Kidney glomerular epithelial cell (primary cell): ENCODE measurements at regions not wholly inside any gene's neighbourhood (a gene's known extent, or its start where the extent isn't known, plus 50 kb on each side); places are given as distances from the start of the nearest gene placed in this dataset.

Experiments
- DNase-seq: peaks from one replicate; lab custom pipeline; 2025; lab: John Stamatoyannopoulos, UW

DNA sequence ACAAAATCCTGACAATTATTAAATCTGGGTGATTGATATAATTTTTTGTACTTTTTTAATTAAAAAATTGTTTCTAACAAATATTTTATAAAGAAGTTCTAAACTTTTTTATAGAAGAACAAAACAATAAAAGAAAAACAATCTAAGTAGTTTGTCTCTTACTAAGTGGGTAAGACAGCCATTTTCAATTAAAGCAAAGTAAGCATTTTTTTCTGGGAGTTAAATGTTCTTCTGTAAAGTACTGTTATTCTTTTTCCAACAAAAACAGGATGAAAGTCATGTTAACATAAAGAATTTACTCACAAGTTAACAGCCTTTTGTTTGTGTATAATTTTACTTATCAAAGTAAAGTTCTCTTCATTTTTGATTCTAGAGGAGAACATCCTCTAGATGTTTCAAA lies 1029.9 kb downstream of the JRKL start:
- DNase-seq = no peak

DNA sequence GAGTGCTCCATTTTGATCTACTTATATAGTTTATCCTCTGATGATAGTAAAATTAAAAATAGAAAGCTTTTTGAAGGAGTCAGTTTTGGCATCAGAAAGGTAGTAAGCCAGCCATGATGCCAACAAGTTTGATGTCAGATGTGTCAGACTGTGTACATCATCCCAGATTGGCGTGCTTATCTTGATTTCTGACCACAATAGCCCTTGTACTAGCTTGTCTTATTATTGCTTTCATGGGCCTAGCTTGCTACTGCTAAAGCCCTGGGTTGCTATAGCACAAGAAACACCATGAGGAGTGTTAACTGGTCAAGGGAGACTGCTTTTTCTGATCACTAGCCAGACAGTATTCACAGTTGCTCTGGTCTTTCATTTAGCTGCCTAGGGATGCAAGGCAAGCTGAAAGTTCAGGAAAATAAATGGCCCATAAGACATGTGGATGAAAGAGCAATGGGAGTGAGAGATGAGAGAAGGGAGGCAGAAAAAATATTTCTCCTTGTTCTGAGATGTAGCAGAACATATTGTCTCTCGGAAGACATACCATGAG lies 1038.5 kb downstream of the JRKL start:
- DNase-seq = no peak

DNA sequence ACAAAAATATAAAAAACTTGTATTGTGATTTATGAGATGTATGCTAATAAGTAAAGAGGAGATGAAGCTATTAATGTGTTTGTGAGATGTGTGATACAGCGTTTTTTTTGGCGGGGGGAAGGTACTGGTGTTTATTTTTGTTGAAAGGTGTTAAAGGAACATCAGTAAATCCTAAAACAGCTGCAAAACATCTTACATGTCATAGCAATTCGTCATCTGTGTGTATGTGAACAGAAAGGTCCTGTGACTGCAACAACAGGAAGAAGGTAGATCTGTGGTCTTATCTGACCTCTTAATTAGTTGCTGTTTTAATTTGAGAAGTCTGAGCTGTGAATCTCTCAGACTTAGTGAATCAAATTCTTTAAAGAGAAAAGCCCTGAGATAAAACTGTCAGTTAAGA lies 1041.1 kb downstream of the JRKL start:
- DNase-seq = no peak

DNA sequence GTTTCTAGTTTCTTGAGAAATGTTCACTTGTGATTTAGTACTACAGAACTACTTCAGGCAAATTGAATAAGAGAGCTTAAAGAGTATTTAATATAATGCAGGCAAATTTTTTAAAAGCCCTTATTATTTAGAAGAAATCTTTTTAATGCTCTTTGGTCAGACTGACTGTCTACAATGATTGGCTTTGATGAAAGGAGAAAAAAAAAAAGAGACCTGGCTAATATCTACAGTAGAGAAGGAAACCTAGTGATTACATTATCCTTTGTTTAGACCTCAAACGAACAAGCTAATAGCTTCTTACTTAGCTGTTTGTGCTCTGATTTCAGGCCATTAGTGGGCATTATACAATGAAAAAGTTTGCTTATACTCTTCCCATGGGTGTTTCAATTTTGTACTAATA lies 1043.1 kb downstream of the JRKL start:
- no peak for DNase-seq

DNA sequence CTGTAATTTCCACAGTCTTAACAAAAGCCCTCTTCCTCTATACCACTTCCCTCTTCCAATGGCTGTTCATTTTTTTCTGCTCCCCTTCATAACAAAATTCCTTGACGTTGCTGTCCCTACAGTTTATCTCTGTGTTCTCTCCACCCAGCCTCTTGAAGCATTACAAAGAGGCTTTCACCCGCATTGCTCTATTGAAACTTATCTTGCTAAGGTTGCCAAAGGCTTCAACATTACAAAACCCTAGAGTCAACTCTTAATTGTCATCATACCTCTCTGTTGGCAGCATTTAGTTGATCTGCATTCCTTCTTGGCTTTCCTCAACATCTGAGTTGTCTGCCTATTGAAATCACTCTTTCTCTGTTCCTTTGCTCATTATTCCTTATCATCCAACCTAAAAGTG lies 1055.7 kb downstream of the JRKL start:
- no peak for DNase-seq

DNA sequence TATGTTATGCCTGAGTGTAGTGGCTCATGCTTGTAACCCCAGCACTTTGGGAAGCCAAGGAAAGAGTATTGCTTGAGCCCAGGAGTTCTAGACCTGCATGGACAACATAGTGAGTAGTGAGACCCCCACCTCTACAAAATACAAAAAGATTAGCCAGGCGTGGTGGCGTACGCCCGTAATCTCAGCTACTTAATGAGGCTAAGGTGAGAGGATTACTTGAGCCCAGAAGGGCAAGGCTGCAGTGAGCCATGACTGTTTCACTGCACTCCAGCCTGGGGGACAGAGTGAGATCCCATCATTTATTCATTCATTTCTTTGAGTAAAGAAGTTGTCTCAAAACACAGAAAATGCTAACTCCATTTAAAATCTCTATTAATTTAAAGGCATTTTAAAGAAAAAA lies 1061.6 kb downstream of the JRKL start:
- no peak for DNase-seq

DNA sequence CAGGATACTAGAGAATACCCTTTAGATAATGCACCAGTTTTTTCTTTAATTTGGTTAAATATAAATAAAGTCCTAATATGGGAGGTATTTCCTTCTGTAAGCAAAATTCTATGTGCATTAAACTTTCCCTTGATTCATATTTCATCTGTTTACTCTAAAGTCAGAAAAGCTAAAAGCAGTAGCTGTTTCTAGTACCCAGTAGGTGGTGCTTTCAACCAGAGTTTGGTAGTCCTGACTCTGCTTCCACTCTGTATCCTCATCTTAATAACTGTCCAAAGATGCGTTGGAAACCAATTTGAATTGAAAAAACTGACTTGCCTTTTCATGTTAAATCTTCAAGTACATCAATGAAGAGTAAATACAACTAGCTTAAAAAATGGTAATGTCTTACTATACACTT lies 1065.2 kb downstream of the JRKL start:
- DNase-seq = no peak

DNA sequence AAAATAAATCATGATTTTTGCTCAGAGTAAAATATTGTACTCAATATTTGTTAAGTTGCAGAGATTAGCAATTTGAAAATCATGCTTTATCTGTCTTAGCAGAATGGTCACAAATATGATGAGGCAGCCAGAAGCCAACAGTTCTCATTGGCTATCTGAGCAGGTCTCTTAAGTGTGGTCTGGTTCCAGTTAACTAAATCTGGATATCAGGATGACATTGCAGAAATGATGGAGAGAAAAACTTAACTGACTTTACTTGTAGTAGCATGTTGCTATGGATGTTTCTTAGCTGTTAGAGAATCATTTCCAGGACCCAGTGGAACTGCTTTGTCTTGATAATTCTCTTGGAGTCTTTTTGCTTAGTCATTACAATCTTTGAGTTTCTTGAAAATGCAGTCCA lies 1070.3 kb downstream of the JRKL start:
- no peak for DNase-seq

DNA sequence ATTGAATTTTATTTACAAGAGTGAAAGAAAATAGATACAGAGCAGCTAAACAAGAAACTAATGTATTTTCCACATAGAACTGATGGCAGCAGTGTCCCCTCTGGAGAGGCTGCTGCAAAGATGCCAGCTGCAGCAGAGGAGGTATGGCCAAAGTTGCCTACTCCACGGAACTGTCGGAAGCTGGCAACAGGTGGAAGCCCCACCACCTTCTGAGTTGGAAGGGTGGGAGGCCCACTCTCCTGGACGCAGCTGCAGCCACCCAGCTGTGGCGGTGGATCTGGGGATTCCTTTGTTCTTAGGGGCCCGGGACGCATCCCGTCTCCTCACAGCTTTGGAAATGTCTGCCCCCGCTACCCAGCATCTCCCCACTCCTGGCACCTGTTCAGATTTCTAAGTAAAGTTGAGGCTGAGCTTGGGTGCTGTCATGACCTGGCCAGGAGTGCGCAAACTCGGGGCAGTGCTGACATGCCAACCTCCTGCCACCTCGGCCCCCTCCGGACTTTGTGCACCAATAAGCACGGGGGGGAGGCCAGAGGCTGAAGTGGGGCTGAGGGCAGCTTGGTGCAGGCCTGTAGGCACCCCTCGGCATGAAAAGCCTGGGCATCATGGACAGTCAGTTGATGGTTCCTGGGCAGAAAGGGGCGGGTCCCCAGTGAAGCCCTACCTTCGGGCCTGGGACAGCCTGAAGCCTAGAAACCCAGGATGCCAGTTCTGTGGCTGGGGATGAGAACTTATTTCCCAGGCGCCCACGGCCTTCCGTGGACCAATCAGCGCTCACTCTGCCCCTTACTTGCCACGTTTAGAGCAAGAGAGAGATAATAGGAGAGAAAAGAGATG lies 1071.4 kb downstream of the JRKL start:
- no peak for DNase-seq

DNA sequence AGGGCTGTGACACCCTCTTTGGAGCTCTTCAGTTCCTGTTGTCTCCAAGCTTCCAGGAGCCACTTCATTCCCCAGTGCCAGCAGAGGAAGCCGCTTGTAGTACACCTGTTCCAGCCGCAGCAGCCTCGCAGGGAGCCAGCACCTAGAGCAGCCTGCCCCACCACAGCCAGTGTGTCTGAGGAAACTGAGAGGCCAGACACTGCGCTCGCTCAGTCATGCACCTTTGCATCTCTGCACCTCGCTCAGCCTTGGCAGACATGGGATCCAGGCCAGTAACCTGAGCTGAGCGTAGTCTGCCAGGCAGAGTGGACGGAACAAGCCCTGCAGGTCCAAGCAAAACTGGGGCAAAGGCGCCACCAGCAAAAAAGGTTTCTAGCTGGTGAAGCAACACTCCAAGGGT lies 1072.1 kb downstream of the JRKL start:
- no peak for DNase-seq

DNA sequence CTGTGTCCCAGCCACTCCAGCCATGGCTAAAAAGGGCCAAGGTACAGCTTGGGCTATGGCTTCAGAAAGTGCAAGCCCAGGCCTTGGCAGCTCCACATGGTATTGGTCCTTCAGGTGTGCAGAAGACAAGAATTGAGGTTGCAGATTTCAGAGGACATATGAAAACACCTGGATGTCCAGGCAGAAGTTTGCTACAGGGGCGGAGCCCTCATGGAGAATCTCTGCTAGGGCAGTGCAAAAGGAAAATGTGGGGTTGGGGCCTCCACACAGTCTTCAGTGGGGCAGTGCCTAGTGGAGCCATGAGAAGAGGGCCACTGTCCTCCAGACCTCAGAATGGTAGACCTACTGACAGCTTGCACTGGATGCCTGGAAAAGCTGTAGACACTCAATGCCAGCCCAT lies 1074.1 kb downstream of the JRKL start:
- no peak for DNase-seq

DNA sequence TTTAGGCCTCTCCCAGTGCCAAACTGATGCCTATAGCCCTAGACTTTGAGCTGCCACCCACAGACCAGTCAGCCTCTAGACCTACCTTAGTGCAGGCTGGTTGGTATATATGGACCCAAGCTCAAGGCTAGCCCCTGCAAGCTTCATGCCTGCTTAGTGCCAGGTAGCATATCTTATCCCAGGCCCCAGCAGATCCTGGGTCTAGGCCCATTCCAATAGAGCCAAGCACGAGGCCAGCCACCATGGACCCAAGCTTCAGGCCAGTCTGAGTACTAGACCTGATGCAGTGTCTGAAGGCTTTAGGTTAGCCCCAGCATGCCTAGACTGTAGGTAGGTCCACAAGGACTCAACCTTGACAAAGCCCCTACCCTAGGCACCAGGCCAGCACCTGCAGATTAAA lies 1081.7 kb downstream of the JRKL start:
- DNase-seq = no peak

DNA sequence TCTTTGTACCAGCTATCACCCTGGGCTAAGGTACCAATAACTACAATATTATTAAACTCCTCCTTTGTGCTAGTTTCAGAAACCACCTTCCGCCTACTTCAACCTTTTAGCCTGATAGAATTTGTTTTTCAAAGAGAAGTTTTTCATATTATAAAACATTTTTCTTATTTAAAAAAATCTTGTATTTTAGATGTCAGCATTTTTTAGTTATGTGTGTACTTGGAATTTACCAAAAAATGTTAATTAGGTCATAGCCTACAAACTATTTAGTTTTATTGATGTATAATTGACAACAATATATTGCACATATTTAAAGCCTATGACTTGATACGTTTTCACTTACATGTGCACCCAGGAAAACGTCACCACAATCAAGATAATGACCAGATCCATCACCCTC lies 1097.6 kb downstream of the JRKL start:
- no peak for DNase-seq

DNA sequence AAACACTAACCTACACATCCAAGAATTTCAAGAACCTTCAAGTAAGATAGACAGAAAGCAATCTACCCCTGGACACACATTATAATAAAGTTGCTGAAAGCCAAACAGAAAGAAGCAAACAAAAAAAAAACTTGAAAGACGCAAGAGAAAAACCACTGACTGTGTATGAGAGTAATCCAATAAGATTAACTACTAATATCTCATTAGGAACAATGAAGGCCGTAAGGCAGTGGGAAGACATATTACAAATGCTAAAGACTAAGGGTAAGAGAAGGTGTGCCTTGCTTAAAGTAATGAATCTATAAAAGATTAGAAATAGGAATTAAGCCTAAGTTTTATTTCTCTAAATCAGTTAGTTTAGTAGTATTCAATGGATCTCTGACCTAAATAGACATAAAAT lies 1109.1 kb downstream of the JRKL start:
- no peak for DNase-seq

DNA sequence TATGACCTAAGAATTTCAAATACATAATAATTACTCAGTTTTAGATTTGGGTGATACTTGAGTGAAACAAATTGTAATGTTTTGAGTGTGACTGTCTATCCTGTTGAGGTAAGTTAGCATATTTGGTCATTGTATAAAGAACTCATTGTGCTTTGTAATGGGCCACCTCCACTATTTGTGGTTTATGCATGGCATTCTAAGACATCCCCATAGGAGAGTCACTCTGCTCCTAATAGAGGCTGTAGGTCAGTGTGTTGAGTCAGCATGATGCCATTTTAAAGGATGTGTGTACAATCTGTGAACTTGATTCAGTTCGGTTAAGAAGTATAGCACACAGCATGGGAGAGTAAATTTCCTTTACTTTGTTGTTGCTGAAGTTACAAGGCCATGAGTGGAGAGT lies 1112.4 kb downstream of the JRKL start:
- no peak for DNase-seq

DNA sequence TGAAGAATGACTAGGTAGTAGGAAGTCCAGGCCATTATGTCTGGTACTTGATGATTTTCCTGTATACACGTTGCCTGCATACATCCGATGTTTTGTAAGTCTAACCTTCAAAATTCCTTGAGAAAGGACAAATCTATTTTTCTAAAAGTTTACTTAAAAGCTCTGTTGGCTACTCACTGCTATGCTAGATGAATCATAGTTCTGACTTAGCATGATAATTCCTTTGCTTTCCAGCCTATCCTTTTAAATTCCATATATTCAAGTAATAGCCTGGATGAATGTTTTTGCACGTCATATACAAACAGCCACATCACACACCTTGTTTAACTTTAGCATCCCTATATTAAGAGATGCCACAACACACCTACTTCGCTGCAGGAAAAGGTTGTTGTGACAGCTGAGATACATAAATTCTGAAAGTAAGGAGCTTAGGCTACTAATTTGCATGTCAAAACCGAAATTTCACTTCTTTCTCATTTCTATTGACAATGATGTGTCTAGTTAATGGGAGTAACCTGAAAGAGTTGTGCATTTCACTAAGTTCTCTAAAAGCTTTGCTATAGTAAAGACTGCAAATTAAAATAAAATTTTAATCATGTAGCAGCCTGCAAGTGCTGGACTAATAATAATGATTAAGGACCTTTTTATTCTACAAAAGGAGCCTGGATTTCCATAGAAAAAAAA lies 1116.4 kb downstream of the JRKL start:
- no peak for DNase-seq

DNA sequence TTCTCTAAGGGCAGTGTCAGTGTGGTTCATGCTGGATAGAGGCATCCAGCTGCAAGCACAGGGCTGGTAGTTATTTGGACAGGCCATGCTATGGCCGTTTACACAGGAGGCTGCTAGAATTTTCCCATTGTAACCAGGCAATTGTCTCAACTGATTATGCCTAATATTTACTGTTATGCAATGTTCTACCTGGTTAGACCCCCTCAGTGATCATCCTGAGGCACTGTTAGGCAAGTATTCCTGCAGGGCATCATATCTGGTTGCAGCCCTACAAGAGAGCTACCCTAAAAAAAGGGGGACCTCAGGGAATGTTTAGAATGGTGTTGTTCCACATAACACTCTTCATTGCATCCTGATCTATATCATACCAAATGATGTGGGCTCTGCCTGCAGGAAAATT lies 1124.6 kb downstream of the JRKL start:
- no peak for DNase-seq

DNA sequence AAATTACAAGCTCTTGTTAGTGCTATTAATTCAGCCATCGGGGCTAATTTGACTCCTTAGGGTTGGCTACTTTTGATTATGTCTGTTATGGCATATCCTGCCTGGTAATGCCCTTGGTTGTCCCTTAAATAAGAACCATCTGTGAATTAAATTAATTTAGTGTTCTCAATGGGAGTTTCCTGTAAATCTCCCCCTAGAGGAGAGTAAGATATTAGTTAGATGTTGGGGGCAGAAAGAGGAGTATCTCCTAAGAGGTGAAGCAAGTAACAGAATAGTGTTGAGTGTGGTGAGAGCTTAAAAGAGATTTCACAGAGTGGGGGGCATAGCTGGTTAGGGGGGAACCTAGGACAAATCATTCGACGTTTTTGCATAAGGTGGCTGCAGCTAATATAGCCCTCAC lies 1126.9 kb downstream of the JRKL start:
- no peak for DNase-seq

DNA sequence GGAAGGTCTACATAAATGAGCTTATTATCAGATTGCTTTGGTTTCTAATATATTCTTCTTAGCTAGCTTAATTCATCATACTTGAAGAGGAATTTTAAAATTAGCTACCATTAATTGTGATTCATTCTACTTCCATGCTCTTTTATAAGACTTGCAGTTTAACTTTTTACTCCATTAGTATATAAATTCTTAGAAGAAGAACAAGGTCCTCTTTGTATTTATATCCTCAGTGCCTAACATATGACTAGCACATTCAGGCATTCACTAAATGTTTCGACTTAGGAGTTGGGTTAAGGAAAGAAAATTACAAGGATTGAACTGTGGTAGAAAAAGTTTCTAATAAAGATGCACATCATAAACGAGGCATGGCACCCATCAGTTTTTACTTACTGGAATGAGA lies 1135.5 kb downstream of the JRKL start:
- DNase-seq = no peak

DNA sequence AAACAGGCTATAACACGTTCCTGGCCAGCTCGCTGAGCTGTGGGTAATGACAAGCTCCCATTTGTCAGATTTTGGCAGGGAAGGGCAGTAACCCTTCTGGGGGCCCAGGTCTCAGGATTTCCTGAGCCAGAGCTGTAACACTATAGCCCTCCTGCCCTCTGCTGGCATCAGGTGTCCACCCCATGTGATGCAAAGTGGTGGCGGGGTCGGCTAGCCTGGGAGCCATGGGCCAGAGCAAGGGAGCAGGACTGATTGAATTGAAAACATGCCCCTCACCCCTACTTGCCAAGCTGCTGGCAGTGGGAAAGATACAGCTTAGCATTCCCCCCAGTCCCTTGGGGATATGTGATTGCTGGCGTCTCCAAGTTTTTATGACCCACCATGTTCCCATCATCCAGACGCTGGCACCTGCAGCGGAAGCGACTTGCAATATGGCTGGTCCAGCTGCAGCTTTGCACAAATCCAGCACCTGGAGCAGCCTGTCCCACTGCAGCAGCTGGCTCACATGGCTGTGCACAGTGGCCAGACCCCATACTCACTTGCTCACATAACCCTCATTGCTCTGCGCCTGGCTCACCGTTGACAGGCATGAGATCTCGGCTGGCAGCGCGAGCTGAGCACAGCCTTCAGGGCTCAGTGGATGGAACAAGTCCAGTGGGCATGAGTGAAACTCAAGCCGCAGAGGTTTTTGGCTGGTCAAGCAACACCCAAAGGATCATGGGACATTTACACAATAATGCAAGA lies 1147.8 kb downstream of the JRKL start:
- no peak for DNase-seq

DNA sequence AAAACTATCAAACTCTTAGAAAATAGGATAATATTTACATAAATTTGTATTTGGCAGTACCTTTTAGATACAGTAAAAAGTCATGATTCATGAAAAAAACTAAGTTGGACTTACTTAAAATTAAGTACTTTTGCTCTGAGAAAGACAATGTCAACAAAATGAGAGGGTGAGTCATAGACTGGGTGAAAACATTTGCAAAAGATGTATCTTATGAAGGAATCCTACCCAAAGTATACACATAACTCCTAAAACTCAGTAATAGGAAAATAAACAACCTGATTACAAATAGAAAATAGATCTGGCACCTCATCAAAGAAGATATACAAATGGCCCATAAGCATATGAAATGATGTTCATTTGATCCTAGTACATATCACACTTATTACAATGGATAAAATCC lies 1154.6 kb downstream of the JRKL start:
- DNase-seq = no peak

DNA sequence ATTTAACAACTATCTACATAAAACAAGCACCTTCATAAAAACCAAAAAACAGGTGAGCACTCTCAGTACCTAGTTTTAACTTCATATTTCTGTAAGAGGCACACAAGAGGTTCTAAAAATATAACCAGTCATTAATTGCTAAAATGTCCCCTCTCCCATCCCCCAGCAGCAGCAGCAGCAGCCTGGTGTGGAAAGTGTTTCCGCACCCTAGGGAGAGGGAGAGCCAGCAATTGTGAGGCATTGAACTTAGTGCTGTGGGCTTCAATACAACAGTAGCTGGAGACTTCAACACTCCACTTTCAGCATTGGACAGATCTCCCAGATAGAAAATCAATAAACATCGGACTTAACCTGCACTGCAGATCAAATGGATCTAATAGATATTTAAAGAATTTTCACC lies 1158.5 kb downstream of the JRKL start:
- no peak for DNase-seq

DNA sequence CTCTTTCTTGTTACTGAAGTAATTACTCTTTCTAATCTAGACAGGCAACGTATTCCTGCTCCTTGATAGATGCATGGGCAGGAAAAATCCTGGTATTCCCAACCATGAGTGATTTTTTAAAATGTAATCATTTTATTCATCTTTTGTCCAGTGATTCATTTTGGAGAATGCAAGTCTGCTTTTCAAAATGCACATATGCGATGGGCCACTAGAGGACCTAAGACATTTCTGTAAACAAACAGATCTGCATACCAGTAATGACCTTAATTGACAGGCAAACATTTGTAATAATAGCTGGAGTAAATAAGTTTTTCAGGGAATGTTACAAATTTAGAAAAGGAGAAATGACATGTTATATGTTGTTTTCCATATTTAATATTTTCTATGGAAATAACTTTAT lies 1167.6 kb downstream of the JRKL start:
- DNase-seq = no peak
